ENCODE measurements at regions not wholly inside any gene's neighbourhood (a gene's known extent, or its start where the extent isn't known, plus 50 kb on each side); places are given as distances from the start of the nearest gene placed in this dataset.

DNA sequence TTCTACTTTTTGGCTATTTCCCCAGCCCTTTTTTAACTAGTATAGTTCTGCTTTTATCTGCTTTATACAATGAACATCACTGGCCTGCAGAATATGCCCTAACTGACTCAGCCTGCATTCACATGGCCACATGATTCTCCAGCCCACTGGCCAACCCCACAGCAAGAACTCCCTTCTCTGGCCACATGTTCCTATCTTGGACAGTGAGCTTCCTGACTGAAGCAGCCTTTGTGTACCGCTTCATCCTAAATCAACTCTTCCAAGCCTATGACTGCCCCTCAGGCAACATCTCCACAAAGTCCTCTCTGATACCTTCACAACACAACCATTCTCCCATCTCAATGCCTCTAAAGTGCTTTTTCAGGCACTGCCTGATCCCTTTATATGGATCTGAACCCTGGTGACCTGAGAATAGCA, 214.1 kb downstream of the COL4A1 start:
- TF ChIP-seq EZH2 (IDR thresholded peaks at IDR 0.05; ENCODE audit: insufficient read depth, poor library complexity, severe bottlenecking) (no peak), EZH2phosphoT487 (IDR thresholded peaks at IDR 0.05; ENCODE audit: insufficient read depth, low read depth) (no peak)

Data from GM23248 (cell line).